GM12878 (cell line): ENCODE measurements at regions not wholly inside any gene's neighbourhood (a gene's known extent, or its start where the extent isn't known, plus 50 kb on each side); places are given as distances from the start of the nearest gene placed in this dataset.

ENCODE experiments used
- BCLAF1 ChIP-seq: fragments of 450-650 bp; IDR thresholded peaks from 2 replicates; pipeline ENCODE4 v1.6.1; 2017; ENCODE audit warnings: antibody characterized with exemption, mild to moderate bottlenecking, moderate library complexity
- BRCA1 ChIP-seq: IDR thresholded peaks from 2 replicates; pipeline ENCODE4 v1.6.1; 2011; ENCODE audit warnings: low read depth, low read length, improper control_type of control experiment
- FOS ChIP-seq: IDR thresholded peaks from 3 replicates; pipeline ENCODE4 v1.6.1; 2011; ENCODE audit warnings: borderline replicate concordance; ENCODE audit not compliant: insufficient read length; ENCODE audit errors: extremely low read depth
- JUND ChIP-seq: IDR thresholded peaks from 2 replicates; pipeline ENCODE4 v1.6.1; 2012; ENCODE audit warnings: low read depth, mild to moderate bottlenecking, low read length, improper control_type of control experiment, moderate library complexity
- KAT2A ChIP-seq: conservative IDR thresholded peaks from 2 replicates; pipeline ENCODE4 v1.6.1; 2011; ENCODE audit warnings: low read depth, low read length; ENCODE audit not compliant: control insufficient read depth
- POLR2A ChIP-seq: IDR thresholded peaks from 2 replicates; pipeline ENCODE4 v1.6.1; 2011; ENCODE audit warnings: low read depth, mild to moderate bottlenecking, low read length
- POLR2AphosphoS5 ChIP-seq: IDR thresholded peaks from 2 replicates; pipeline ENCODE4 v1.6.1; 2011; ENCODE audit warnings: mild to moderate bottlenecking, low read length, inconsistent platforms
- POU2F2 ChIP-seq: IDR thresholded peaks from 3 replicates; pipeline ENCODE4 v1.6.1; 2011; ENCODE audit warnings: low read depth, mild to moderate bottlenecking, low read length, borderline replicate concordance
- RAD21 ChIP-seq: IDR thresholded peaks from 2 replicates; pipeline ENCODE4 v1.6.1; 2011; ENCODE audit warnings: mild to moderate bottlenecking, low read depth, low read length, moderate library complexity; ENCODE audit not compliant: insufficient read depth
- SUZ12 ChIP-seq: fragments of 200-600 bp; sonication (generic); IDR thresholded peaks from one replicate; pipeline ENCODE4 v1.6.1; 2018; ENCODE audit warnings: antibody characterized with exemption, mild to moderate bottlenecking; ENCODE audit not compliant: unreplicated experiment
- ZNF274 ChIP-seq: IDR thresholded peaks from one replicate; pipeline ENCODE4 v1.8.0; 2011; ENCODE audit not compliant: insufficient read length, insufficient read depth
- TF ChIP-seq, protein P1 (sequence below), 3 experiments: IDR thresholded peaks in 2 of 3; conservative IDR thresholded peaks in 1 of 3; 2 replicates each; pipeline ENCODE4 v1.5.1; 2011; ENCODE audit warnings: low read depth in 3 of 3, low read length in 3 of 3, mild to moderate bottlenecking in 3 of 3, control low read depth in 2 of 3, moderate library complexity in 2 of 3, inconsistent platforms in 1 of 3, mixed read lengths in 1 of 3; ENCODE audit not compliant: control insufficient read depth in 2 of 3, insufficient read depth in 1 of 3; ENCODE audit errors: extremely low read depth in 1 of 3
- TF ChIP-seq, protein P2 (sequence below): IDR thresholded peaks from 2 replicates; pipeline ENCODE4 v1.6.1; 2012; ENCODE audit warnings: mild to moderate bottlenecking, low read depth, low read length
- TF ChIP-seq, protein P3 (sequence below): IDR thresholded peaks from 2 replicates; pipeline ENCODE4 v1.6.1; 2012; ENCODE audit warnings: low read length, inconsistent platforms

DNA sequence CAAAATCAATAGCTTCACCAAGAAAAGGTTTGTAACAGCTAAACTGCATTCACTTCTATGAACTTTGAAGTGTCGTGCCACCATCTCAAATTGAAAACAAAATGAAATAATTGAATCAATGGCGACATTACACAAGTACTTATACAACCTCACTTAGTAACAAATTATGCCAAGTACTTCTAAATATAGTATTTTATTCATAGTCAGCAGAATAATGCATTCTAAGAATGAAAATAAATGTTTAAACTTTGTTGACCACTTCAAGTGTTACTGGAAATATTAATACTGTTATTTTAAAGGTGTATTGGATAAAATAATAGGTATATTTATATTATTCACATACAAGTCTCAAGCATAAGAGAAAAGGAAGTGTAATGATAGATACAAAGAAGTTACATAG is 280.1 kb upstream of the HTR1E start:
- TF ChIP-seq RAD21 (no peak), POLR2A (no peak), KAT2A (no peak), FOS (no peak), BRCA1 (no peak), ZNF274 (no peak), SUZ12 (no peak), BCLAF1 (no peak), POLR2AphosphoS5 (no peak), POU2F2 (no peak), JUND (no peak)
- TF ChIP-seq, protein P1, sequence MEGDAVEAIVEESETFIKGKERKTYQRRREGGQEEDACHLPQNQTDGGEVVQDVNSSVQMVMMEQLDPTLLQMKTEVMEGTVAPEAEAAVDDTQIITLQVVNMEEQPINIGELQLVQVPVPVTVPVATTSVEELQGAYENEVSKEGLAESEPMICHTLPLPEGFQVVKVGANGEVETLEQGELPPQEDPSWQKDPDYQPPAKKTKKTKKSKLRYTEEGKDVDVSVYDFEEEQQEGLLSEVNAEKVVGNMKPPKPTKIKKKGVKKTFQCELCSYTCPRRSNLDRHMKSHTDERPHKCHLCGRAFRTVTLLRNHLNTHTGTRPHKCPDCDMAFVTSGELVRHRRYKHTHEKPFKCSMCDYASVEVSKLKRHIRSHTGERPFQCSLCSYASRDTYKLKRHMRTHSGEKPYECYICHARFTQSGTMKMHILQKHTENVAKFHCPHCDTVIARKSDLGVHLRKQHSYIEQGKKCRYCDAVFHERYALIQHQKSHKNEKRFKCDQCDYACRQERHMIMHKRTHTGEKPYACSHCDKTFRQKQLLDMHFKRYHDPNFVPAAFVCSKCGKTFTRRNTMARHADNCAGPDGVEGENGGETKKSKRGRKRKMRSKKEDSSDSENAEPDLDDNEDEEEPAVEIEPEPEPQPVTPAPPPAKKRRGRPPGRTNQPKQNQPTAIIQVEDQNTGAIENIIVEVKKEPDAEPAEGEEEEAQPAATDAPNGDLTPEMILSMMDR (IDR thresholded peaks at IDR 0.05 in 2 of 3, conservative IDR thresholded peaks at IDR 0.05 in 1 of 3; ENCODE audit: control insufficient read depth in 2 of 3, extremely low read depth in 1 of 3, insufficient read depth in 1 of 3, low read depth in 3 of 3, low read length in 3 of 3): no peak
- TF ChIP-seq, protein P2, sequence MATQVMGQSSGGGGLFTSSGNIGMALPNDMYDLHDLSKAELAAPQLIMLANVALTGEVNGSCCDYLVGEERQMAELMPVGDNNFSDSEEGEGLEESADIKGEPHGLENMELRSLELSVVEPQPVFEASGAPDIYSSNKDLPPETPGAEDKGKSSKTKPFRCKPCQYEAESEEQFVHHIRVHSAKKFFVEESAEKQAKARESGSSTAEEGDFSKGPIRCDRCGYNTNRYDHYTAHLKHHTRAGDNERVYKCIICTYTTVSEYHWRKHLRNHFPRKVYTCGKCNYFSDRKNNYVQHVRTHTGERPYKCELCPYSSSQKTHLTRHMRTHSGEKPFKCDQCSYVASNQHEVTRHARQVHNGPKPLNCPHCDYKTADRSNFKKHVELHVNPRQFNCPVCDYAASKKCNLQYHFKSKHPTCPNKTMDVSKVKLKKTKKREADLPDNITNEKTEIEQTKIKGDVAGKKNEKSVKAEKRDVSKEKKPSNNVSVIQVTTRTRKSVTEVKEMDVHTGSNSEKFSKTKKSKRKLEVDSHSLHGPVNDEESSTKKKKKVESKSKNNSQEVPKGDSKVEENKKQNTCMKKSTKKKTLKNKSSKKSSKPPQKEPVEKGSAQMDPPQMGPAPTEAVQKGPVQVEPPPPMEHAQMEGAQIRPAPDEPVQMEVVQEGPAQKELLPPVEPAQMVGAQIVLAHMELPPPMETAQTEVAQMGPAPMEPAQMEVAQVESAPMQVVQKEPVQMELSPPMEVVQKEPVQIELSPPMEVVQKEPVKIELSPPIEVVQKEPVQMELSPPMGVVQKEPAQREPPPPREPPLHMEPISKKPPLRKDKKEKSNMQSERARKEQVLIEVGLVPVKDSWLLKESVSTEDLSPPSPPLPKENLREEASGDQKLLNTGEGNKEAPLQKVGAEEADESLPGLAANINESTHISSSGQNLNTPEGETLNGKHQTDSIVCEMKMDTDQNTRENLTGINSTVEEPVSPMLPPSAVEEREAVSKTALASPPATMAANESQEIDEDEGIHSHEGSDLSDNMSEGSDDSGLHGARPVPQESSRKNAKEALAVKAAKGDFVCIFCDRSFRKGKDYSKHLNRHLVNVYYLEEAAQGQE: no peak
- TF ChIP-seq, protein P3, sequence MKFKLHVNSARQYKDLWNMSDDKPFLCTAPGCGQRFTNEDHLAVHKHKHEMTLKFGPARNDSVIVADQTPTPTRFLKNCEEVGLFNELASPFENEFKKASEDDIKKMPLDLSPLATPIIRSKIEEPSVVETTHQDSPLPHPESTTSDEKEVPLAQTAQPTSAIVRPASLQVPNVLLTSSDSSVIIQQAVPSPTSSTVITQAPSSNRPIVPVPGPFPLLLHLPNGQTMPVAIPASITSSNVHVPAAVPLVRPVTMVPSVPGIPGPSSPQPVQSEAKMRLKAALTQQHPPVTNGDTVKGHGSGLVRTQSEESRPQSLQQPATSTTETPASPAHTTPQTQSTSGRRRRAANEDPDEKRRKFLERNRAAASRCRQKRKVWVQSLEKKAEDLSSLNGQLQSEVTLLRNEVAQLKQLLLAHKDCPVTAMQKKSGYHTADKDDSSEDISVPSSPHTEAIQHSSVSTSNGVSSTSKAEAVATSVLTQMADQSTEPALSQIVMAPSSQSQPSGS: no peak
